CD4-positive, alpha-beta T cell treated with Interleukin-4 for 1 hour (primary cell): ENCODE measurements at regions not wholly inside any gene's neighbourhood (a gene's known extent, or its start where the extent isn't known, plus 50 kb on each side); places are given as distances from the start of the nearest gene placed in this dataset.

Experiments used
- DNase-seq, 2 donors: peaks; one replicate each; pipeline ENCODE4 v3.0.0-alpha.2; 2020 to 2022

DNA sequence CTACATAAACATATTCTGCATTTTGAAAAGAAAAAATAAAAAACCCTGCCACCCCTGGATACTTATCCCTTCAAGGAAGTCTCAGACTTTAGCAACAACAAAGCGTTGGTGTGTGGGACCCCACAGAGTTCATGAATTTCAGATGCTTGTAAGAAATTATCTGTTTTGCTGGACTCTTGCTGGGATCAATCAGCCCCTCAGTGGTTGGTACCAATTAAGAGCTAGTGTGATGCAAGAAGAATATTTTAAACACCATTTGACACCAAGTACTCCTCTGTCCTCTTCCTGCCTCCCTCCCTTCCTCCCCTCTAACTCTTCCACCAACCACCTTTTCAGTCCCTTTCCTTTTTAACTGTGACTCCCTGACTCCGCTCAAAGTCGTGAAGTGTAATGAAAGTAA is 51.5 kb downstream of the SST start:
- DNase-seq: no peak

DNA sequence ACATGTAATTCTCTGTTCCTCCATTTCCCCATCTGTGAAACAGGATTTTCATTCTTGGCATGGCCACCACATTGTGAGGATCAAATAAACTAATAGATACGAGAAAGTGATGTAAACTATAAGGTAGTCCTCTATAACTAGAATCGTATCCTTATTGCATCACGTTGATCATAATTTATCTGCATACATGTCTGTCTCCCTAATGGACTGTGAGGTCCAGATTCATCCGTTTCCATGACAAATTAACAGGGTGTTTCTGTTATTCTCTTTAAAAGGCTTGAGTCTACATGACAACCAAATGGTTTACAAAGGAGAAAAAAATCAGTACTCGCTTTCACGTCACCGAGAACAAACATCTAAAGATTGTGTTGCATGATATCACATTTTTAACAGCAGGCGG is 53.0 kb downstream of the SST start:
- no peak for DNase-seq

DNA sequence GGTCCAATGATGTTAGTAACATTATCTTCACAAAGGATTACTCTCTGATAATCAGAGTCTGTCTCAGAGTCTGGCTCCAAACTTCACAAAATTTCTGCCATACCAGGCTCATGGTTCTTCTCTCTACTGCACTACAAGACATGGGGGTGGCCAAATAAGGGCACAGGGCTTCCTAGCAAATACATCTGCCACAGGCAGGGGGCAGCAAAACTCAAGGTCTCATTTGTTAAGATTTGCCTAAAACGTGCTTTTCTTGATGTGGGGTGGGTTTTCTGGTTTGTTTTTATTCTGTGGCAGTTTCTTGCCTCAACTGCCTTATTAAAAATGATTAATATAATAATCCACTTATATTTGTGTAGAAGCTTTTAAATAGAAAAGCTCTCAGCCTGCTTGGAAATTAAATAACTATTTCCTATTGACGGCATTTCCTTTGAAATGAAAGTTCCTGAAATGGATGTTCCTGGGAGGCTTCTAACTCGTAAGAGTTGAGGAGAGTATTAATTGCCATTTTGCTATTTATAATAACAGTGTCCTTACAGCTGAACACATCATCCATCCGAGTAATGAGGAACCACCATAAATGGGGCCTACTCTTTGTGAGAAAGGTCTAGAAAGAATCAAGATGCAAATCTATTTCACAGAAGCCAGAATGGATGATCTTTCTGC is 53.8 kb downstream of the SST start:
- peak; percentile 43 to 49 for DNase-seq

DNA sequence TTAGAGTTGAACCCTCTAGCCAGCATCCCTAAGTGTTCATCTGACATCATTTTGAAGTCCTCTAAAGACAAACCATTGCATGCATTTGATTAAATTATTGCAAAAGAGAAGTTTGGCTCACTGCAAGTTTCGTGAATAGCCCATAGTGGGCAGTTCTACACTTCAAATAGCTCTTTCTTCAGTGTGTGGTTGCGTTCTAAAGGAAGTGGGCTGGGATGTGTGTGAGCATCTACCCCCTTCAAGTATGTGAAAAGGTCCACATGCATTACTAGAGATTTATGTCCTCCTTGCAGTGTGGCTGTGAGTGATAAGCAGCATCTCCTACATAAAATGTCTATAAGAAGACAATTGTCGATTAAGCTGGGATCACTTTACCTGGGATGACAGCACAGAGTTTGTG is 54.6 kb downstream of the SST start:
- DNase-seq: no peak

DNA sequence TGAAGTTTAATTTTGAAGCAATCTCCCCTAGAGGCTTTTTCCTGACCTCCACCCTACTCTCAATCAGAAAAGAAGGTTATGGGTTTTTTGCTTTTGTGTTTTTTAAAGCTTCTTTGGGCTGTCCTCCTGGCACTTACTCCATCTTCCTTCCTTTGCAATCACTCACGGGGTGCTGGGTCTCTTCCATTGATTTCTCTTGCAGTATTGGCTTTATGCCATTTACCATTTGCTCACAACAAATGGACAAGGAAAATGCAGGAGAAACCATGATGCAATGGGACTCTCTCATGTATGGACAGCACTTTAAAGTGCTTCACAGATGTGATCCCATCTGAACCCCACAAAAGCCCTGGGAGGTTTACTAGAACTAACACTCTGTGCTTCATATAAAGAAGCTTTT is 57.5 kb downstream of the SST start:
- no peak for DNase-seq

DNA sequence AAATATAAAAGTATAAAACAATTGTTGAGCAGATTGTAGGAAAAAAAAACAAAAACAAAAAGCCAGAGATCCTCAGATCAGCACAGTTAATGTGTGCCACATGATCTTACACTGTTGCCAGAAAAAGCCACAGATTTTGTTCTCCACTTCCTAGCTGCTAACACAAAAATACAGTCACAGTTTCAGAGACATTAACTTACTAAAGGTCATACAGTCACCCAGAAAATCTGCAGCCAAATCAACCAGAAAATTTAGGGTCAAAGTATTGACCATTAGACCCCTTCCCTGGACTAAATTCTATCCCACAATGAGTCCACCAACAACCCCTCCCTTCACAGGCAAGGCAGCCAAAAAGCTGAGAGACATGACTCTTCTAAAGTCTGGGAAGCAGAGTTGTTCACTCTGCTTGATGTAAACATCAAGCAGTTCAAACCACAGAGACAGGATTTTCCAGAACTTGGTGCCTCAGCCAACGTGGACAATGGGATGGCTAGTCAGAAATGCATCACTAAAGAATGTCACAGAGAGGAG is 59.1 kb downstream of the SST start:
- DNase-seq: no peak

DNA sequence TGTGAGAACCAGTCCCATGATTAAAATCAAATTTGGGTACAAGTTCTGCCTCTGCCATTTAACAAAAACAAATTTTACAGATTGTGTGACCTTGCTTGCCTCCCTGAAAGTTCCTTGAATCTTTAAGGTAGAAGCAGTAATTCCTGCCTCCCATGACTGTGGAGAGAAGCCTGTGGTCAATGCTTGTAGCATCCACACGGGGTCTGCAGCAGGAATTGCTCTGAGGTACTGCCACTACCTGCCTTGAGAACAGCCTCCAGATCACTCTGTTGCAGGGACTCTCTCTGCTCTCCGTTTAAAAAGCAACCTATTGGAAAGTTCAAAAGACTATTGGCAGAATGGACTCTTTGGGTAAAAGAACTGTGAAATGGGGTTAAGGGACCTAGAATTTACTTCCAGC is 75.9 kb downstream of the SST start:
- DNase-seq: no peak

DNA sequence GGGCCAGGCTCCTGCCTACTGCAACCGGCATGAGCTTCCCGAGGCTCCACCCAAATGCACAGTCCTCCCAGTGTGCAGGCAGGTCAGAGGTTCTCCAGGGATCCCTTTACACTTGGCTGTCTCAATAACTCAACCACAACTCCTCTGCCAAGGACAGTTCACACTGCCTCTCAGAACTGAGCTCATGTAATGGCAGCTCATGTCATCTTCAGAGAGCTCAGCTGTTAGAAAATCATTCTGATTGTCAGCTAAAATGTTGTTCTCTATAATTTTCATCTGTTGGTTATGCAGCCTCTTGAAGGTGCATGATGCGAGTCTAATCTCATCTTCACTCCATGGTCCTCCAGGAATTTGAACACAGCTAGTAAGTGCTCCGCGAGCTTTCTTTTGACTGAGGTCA is 76.7 kb downstream of the SST start:
- no peak for DNase-seq

DNA sequence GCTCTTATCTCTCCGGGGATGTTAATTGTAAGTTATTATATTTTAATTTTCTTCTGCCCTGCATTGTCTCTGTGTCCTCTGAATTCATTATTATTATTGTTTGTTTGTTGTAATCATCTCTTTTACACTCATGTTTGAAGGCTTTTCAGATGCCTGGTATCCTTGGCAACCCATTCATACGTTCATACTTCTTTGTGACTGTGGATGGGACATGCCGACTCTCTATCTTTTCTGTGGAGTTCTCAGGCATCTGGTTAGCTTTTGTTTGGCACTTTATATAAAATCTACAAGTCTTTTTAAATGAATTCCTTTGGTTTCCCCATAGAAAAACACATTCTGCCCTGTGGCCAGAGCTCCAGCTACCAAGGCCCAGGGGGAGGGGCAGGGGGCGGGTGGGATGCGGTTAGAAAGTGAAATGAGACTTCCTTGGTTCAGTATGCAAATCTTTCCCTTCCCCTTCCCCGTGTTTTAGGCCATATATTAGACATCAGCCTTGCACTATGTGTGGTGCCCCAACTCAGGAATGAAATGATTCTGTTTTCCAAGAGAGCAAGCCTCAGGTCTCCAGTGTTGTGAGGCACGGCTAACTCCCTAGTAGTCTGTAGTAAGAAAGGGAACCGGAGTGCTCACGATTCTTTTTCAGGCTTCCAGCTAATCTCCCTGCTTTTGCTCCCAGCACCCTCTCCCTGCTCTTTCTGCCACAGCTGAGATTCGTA is 79.2 kb downstream of the SST start:
- DNase-seq: no peak

DNA sequence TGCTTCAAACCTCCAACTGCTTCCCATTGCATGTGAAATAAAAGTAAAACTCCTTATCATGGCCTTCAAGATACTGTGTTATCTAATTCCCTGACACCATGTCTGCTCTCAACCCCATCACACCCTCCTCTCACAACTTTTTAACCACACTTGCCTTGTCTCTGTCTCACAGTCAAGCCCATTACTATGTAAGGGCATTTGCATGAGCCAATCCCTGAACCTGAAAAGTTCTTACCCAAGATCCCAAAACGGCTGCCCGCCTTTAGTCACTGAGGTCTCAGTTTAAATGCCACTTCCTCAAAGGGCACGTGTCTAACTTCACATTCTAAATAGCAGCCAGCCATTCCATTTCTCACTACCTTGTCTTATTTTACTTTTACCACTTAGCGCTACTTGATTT is 83.1 kb downstream of the SST start:
- no peak for DNase-seq

DNA sequence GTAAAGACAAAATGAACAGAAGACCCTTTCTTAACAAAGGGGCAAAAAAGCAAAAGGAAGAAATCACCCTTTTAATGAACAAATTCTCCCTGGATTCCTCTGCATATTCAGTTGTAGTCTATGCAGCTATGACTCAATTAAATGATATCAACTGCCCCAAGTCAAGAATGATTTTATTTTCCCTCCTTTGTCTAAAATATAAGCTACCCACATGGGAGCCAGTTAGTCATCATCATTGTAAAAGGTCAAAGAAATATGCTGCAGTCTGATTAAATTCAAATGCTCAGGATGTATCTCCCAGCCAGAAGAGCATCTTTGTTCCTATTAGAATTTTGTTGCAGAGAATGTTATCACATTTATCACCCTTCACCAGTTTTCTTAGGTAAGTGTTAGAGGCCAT is 84.0 kb downstream of the SST start:
- DNase-seq: no peak

DNA sequence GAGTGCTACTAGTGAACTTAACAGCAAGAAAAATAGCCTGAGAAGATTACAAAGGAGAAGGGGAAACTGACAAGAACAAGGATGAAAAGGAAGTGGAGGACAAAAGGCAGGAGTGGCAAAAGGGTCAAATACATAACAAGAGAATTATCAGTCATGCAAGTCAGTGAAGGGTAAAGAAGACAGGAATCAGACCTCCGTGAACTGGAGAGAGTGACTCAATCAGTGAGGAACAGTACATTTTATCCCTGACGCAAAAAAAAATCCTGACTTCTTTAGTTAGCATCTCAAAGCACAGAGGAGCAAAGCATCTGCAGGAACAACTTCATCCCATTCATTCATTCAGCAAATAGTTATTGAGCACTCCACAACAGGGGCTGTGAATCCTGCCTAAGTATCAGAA is 97.8 kb downstream of the SST start:
- DNase-seq: no peak

DNA sequence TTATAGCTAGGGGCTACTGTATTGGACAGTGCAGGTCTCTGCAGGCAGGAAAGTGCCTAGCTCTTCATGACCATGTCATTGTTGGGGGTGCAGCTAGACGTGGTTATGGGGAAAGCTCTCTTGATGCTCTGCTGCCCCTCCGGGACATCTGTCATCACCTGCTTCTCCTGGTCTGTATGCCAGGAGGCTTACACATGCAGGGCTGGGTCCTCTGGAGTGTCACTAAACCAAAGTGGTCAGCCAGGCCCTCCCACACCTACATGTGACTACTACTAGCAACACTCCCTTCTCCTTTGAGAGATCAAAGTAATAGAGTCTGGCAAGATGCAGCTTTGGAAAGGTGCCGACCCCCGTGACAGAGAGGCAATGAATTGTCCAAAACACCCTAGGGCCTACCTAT is 98.5 kb downstream of the SST start:
- DNase-seq: no peak

DNA sequence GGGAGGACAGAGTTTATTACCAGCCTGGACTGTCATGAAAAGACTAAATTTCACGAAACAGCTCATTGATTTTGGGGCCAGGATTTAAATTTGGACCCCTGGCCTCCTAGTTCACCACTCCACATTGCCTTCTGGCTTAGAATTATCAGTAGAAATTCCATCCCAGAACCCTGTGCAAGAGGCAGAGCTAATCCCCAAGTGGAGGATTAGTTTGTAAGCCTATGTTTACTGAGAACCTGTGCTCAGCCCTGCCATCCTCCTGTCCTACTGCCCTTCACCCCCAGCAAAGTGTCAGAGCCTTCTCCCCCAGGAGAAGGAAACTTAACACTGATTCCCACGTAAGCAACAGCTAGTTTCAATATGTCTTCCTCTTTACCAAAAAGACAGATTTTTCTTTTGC is 99.4 kb downstream of the SST start:
- DNase-seq: no peak

DNA sequence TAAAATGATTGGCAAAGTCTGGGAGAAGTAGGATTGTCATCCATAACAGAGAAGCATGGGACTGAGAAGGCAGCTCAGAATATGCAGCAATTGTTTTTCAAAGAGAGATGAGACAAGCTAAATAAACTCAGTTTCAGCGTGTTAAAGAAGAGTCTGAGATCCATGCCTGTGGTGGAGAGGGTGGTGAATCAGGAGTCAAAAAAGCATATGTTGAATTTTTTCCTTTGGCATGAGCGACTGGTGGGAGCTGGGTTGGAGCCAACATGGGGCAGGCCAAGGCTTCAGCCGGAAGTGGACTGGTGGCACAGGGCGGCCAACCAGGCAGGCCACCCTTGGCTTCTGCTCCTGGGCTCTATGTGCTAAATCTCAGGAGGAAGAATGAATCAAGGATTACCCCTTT is 102.0 kb downstream of the SST start:
- DNase-seq: no peak

DNA sequence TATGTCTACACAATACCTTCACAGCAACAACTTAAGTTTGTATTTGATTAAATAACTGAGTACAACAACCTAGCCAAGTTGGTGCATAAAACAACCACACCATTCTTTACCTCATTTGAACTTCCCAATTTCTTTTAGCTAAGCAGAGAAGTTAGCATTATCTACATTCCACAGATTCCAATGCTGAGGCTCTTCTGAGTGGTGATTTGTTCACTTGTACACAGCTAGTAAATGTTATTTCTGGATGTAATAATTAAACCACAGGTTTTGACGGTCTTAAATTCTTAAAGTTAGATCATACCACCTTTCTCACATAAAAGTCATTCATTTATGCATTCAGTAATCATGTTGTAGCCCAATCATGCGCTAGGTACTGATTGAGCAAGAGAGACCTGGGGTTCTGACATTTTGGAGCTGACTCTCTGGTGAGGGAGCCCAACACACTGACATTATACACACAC is 102.5 kb downstream of the SST start:
- no peak for DNase-seq

DNA sequence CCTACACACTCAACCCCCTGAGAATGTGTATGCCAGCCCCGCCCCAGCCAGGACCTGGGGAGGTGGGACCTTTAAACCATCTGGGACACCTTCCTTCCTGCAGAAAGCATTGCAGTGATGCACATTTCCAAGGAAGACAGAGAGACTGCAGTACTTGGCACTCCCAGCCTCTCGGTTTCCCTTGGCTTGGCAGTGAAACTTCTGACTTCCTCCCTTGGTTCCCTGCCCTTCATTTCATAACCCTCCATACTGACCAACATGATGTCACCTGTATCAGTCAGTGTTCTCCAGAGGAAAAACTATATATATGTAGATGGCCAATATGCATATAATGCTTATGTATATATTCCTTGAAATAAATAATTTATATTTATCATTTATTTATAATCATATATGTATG is 103.2 kb downstream of the SST start:
- no peak for DNase-seq

DNA sequence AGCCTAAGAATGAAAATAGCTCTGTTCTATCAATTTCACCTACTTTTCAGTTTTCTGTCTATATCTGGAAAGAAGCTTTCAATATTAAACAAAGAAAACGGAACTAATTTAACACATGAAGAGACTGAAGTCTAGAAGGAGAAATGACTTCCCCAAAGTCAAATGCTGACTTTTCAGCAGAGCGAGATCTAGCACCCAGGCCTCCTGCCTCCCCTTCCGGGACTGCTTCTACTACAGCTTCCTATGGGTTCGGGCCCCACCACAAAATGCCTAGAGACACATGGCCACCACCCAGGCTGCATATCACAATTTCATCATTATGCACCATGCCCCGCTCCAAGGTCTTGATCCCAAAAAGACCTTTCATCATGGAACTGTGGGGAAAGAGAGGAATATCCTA is 104.5 kb downstream of the SST start:
- no peak for DNase-seq

DNA sequence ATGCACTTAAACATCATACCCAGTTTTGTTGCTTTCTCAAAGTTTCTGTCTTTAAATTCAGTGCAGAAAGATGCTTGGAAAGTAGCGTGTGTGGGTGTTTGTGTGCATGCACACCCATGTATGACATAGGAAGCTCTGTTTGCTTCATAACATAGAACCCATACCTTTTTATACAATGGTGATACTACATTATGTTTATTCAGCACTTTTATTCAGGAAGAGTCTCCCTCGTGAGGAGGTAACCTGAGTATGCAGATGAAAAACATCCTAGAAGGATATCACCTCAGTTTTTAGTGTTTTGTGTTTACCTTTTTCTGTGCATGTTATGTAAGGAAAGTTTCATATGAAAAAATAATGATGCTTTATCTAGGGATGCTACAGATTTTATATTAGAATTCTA is 111.2 kb downstream of the SST start:
- no peak for DNase-seq

DNA sequence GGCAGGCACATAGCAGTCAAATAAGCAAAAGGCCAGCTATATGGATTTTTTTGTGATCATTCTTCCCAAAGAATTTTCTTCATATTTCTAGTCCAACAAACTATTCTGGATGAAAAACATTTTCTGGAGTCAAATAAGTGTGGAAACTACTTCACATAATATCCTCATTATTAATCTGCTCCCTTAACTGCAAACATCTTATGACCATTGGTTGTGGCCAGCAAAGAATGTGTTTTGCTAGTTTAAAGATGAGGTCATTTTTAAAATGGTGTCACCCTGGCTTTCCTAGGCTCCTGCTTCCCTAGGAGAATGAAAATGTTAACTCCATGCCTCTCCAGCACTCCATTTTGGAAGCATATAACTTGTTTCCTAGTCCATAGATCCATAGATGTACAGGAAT is 118.8 kb downstream of the SST start:
- no peak for DNase-seq

DNA sequence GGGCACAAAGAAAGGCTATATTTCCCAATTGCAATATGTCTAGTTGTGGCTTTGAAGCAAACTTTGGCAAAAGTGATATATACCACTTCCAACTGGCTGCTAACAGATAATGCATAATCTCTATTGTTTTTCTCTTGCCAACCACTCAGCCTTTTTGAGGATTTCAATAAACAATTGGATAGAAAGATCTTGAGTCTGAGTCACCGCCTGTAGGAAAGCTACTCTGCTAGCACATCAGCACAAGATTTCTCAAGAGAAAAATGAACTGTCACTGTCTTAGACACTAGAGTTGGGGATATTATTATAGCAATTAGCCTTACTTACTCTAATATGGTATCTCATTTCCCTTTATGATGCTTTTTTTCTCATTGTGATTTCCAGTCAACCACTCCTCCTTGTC is 119.7 kb downstream of the SST start:
- no peak for DNase-seq

DNA sequence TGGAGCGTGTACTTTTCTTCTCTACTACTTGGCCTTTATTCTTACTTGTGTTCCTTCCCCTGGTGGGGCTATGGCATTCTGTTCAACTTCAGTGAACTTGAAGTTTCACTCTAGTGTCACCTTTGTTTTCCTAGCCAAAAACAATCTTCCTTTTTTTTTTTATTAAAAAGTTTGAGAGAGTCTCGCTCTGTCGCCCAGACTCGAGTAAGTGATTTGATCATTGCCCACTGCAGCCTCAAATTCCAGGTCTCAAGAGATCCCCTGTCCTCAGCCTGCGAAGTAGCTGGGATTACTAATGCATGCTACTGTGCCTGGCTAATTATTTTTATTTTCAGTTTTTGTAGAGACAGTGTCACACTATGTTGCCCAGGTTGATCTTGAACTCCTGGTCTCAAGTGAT is 124.8 kb downstream of the SST start:
- no peak for DNase-seq

DNA sequence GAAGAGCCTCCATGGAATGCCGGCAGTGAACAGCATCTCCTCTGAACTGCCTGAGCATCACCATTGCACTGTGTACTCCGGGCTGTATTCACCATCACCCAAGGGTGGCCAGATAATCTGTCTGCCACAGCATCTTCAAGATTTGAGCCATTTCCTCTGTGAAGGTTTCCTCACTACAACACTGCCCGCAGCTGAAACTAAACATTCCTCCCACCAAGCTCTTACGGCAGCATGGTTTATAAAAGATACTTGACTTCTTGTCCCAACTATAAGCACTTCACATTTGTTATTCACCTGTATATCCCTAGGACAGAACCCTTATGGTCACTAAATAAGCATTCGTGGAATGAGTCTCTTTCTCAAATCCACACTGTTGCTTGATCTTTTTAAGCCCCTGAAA is 125.9 kb downstream of the SST start:
- DNase-seq: no peak

DNA sequence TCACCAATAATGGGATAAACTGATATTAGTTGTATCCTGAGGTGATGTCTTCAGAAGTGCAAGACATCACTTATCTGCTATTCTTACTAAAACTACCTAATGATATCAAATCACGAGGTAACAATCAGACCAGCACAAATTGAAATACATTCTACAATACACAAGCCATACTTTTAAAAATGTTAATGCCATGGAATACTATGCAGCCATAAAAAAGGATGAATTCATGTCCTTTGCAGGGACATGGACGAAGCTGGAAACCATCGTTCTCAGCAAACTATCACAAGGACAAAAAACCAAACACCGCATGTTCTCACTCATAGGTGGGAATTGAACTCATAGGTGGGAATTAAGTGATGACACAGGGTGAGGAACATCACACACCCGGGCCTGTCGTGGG is 129.3 kb downstream of the SST start:
- DNase-seq: no peak

DNA sequence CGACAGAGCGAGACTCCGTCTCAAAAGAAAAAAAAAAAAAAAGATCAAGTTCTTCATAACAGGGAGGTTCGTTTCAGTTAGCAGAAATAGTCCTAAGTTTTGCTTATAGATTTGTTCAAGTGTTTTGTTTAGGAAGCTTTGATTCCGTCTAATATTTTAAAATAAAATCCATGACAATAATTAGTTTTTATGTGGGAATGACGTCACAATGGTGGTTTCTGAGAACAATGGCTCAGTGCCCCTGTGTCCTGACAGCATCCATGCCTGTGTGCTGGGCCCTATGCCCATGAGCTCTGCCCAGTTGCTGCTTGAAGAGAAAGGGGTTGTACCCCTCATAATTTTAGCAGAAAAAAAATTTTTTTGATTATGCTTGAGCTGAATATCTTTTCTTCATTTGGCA is 134.0 kb downstream of the SST start:
- no peak for DNase-seq
